ENCODE measurements at regions not wholly inside any gene's neighbourhood (a gene's known extent, or its start where the extent isn't known, plus 50 kb on each side); places are given as distances from the start of the nearest gene placed in this dataset.
"Not testable (repeated sequence)": the region's sequence is repeated elsewhere in the genome, so short reads cannot be mapped to it uniquely, and the experiment has no call there.

DNA sequence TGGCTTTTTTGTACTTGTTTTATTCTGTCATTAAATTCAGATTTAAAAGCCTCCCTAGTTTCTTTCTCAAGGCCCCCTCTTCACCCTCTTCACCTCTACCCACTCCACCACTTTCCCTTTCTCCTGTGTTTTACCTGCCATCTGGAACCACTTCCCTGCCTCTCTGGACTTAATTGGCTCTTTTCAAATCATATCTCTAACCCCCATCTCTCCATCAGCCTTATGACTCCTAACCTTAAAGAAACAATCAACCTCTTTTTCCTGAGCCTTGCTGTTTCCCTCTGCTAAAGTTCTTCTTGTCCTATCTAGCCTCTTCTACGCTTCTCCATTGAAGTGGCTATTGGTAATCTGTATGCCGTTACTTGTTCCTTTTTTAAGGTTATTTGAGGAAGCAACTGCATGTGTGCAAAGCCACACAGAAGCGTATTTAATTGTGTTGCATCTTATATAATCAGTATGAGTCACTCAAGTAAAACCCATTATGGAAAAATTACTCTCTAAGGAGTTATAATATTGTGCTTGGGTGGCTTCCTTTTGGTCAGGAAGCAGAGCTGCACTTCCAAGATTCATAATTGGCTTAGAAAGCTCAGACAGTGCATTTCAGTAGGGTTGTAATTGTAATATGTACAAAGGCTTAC is 653.6 kb upstream of the ITGA1 start:
- Mint-ChIP-seq H3K27ac (ENCODE audit: unreplicated experiment) (no peak overlapping the region), H3K4me3 (no peak overlapping the region), H3K27me3 (ENCODE audit: low read depth) (no peaks in the 10 kb centered on the region), H3K36me3 (ENCODE audit: low read depth) (no peaks in the 10 kb centered on the region), H3K4me1 (no peaks in the 10 kb centered on the region), H3K9me3 (no peaks in the 10 kb centered on the region)
- DNase-seq (ENCODE audit: low read depth, low spot score), result no peak
- TF ChIP-seq, protein P1, sequence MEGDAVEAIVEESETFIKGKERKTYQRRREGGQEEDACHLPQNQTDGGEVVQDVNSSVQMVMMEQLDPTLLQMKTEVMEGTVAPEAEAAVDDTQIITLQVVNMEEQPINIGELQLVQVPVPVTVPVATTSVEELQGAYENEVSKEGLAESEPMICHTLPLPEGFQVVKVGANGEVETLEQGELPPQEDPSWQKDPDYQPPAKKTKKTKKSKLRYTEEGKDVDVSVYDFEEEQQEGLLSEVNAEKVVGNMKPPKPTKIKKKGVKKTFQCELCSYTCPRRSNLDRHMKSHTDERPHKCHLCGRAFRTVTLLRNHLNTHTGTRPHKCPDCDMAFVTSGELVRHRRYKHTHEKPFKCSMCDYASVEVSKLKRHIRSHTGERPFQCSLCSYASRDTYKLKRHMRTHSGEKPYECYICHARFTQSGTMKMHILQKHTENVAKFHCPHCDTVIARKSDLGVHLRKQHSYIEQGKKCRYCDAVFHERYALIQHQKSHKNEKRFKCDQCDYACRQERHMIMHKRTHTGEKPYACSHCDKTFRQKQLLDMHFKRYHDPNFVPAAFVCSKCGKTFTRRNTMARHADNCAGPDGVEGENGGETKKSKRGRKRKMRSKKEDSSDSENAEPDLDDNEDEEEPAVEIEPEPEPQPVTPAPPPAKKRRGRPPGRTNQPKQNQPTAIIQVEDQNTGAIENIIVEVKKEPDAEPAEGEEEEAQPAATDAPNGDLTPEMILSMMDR (conservative IDR thresholded peaks at IDR 0.05), result no peak

GRCh38 chr5:52139888-52140615 is 647.7 kb upstream of the ITGA1 start:
- no peaks in the 10 kb centered on the region for H3K9me3 Mint-ChIP-seq
- no peaks in the 10 kb centered on the region for H3K27me3 Mint-ChIP-seq (ENCODE audit: low read depth)
- no peaks in the 10 kb centered on the region for H3K4me1 Mint-ChIP-seq
- no peak overlapping the region for H3K4me3 Mint-ChIP-seq
- no peak for DNase-seq (ENCODE audit: low read depth, low spot score)
- no peak overlapping the region for H3K27ac Mint-ChIP-seq (ENCODE audit: unreplicated experiment)
- TF ChIP-seq, protein P1 (conservative IDR thresholded peaks at IDR 0.05), result no peak
- H3K36me3 Mint-ChIP-seq (ENCODE audit: low read depth), result no peaks in the 10 kb centered on the region

DNA sequence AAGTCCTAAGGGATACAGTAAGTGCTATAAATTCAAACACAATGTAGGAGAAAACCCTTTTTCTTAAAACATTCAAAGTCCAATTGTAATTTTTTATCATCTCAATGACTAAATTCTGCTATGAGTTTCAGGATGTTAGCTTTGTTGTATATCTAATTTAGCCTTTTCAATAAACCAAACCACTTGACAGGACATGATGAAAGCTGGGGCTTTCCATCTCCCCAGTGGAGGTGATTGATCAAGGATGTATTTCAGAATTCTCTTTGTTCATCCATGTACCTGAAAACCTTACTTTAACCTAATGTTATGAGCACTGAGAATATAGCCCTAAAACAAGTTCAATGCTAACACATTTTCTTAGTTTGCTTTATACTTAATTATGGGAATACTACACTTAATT is 639.0 kb upstream of the ITGA1 start:
- H3K36me3 Mint-ChIP-seq (ENCODE audit: low read depth), result no peaks in the 10 kb centered on the region
- H3K9me3 Mint-ChIP-seq, result no peaks in the 10 kb centered on the region
- H3K4me3 Mint-ChIP-seq, result no peak overlapping the region
- TF ChIP-seq, protein P1 (conservative IDR thresholded peaks at IDR 0.05), result no peak
- no peak overlapping the region for H3K27ac Mint-ChIP-seq (ENCODE audit: unreplicated experiment)
- H3K4me1 Mint-ChIP-seq, result peaks cover 3% of the 10 kb centered on the region
- no peak for DNase-seq (ENCODE audit: low read depth, low spot score)
- no peaks in the 10 kb centered on the region for H3K27me3 Mint-ChIP-seq (ENCODE audit: low read depth)

DNA sequence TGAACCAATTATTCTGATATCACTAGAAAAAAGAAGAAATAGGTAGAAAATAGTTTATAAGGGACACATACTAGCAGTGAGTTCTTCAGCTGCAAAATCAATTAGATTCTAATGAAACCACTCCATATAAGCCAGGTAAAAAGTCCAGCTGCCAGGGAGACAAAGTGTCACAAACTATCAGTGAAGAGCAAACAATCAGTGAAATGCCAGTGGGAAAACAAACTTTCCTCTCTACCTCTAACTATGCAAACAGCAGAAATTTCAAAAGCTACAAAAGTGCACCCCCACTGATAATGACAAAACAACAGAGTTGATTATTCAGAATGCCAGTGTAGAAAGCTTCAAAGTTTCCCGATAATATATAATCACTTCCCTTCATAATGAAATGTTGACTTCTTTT is 637.2 kb upstream of the ITGA1 start:
- H3K27me3 Mint-ChIP-seq (ENCODE audit: low read depth), result no peaks in the 10 kb centered on the region
- no peaks in the 10 kb centered on the region for H3K36me3 Mint-ChIP-seq (ENCODE audit: low read depth)
- DNase-seq (ENCODE audit: low read depth, low spot score), result no peak
- no peak overlapping the region for H3K27ac Mint-ChIP-seq (ENCODE audit: unreplicated experiment)
- H3K4me3 Mint-ChIP-seq, result no peak overlapping the region
- no peaks in the 10 kb centered on the region for H3K9me3 Mint-ChIP-seq
- peaks cover 3% of the 10 kb centered on the region for H3K4me1 Mint-ChIP-seq
- TF ChIP-seq, protein P1 (conservative IDR thresholded peaks at IDR 0.05), result no peak

GRCh38 chr5:52156809-52157208 is 630.9 kb upstream of the ITGA1 start:
- not testable (repeated sequence) for DNase-seq (ENCODE audit: low read depth, low spot score); H3K27ac Mint-ChIP-seq (ENCODE audit: unreplicated experiment); H3K27me3 Mint-ChIP-seq (ENCODE audit: low read depth); H3K4me3 Mint-ChIP-seq; H3K9me3 Mint-ChIP-seq; H3K4me1 Mint-ChIP-seq; H3K36me3 Mint-ChIP-seq (ENCODE audit: low read depth)

DNA sequence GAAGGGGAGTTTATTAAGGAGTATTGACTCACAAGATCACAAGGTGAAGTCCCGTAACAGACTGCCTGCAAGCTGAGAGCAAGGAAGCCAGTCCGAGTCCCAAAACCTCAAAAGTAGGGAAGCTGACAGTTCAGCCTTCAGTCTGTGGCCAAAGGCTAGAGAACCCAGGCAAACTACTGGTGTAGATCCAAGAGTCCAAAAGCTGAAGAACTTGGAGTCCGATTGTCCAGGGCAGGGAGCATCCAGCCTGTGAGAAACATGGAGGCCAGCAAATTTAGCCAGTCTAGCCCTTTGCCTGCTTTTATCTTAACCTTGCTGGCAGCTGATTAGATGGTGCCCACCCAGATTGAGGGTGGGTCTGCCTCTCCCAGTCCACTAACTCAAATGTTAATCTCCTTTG is 621.9 kb upstream of the ITGA1 start:
- not testable (repeated sequence) for H3K9me3 Mint-ChIP-seq; DNase-seq (ENCODE audit: low read depth, low spot score); H3K27ac Mint-ChIP-seq (ENCODE audit: unreplicated experiment); H3K27me3 Mint-ChIP-seq (ENCODE audit: low read depth); H3K4me1 Mint-ChIP-seq; H3K4me3 Mint-ChIP-seq; H3K36me3 Mint-ChIP-seq (ENCODE audit: low read depth)

All from neural crest cell (in vitro differentiated cells).